ENCODE measurements at regions not wholly inside any gene's neighbourhood (a gene's known extent, or its start where the extent isn't known, plus 50 kb on each side); places are given as distances from the start of the nearest gene placed in this dataset.
"Not testable (repeated sequence)": the region's sequence is repeated elsewhere in the genome, so short reads cannot be mapped to it uniquely, and the experiment has no call there.

DNA sequence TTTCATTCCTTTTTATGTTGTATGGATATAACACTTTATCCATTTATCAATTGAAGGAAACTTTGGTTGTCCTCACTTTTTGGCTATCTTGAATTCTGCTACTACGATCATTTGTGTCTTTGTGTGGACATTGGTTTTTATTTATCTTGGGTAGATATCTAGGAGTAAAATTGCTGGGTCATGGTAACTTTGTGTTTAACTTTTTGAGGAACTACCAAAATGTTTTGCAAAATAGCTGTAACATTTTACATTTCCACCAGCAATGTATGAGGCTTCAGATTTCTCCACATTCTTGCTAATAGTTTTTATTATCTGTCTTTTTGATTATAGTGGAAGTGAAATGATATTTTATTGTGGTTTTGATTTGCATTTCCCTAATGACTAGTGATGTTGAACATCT, 55.6 kb downstream of the TLNRD1 start:
- no peak for DNase-seq (ENCODE audit: low spot score)

DNA sequence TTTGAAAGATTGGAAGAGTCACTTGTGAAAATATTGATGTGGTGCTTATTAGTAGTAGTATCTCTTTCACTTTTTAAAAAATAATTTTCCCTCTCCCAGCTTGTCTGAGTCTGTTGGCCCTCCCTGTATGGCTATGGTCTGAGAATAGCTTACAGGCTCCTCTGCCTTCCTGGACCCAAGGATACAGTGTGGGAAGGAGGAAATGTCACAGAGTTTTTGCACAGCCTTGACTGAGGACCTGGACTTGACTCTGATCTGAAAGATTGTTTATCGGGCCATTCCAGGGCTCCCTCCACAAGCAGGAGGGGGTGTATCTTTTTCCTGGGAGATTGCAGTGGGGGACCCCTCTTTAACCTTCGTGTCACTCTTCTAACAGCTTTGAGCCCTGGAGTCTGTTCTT, 59.7 kb downstream of the TLNRD1 start:
- no peak for DNase-seq (ENCODE audit: low spot score)

DNA sequence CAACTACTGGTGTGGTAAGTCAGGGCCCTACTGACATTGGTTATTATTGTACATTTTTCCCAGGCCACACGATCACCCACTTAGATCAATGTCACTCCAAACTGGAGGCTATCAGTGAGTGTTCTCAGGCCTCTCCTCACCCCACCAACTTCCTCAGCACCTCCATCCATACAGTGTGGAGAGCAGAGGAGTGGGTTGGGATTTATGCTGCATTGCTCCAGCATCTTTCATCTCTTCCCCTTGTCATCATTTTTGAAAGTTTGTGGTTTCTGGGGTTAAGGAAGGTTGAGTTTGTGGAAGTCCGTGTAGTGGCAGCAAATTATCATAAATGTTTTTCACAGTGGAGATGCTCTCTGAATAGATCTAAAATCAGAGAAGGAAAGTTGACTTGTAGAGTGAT, 60.2 kb downstream of the TLNRD1 start:
- no peak for DNase-seq (ENCODE audit: low spot score)

DNA sequence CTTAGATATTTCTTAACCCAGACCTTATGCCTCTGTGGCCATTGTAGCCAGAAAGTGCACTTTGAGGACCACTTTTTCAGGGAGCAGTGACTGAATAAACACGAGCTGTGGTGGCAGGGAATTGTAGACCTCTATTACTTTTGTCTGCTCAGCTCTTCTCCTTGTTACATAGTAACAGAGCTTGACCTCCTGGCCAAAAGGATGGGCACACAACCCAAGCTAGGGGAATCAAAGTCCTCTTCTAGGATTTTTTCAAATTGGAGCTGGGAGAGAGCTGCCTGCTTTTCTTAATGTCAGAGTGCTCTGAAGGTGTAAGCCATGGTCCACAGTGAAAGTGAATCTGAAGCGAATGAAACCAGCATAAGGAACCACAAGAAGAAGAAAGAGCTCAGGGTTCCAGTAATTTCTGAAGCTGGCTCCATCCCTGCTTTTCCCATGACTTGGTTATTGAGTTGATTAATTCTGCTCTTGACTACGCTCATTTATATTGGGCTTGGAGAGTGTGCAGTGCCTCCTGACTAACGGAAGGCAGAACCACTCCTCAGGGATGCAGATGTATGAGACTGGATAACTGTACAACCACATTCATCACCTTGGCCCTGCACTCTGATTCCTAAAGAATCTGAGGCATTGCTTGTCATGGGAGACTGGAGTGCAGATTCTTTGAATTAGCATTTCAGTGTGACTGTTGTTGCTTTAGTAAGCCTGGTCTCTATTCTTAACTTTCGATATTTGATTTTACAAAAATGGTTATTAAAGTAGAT, 60.9 kb downstream of the TLNRD1 start:
- DNase-seq (ENCODE audit: low spot score) = no peak

DNA sequence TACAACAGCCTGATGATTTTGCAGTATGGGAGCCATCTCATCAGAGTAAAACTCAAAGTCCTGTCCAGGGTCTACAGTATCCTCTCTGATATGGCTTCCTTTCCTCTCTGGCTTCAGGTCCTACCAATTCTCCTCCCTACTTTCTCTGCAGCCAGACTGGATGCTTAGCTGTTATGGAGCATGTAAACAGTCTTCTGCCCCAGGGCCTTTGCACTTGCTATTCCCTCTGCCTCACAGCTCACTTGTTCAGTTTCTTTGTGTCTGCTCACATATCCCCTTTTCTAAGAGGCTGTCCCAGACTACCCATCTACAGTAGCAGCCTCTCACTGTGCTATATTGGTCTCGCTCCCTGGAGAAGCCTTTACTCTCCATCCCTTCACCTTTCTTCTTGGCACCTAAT, 62.2 kb downstream of the TLNRD1 start:
- no peak for DNase-seq (ENCODE audit: low spot score)

- no peak for DNase-seq (ENCODE audit: low spot score)
Observed at GRCh38 chr15:81064253-81064652, 63.5 kb downstream of the TLNRD1 start.

- not testable (repeated sequence) for DNase-seq (ENCODE audit: low spot score)
Observed at GRCh38 chr15:81067567-81067966, 66.5 kb upstream of the CFAP161 start.

DNA sequence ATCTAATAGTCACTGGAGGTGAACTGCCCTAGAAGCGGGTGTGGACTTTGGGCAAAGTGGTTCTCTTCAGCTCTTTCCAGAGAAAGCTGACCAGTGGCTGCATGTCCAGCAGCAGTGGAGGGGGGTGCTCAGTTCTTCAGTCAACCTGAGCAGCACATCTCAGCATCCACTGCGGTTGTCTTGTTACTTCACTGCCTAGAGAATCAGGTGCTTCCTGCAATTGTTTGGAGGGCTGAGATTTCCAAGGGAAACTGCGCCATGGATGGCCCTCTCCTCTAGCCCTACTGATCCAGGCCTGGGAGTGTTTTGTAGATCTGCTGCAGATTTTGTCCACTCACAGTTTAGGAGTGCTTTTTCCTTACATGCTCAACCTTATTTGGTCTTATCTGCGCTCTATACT, 65.6 kb upstream of the CFAP161 start:
- DNase-seq (ENCODE audit: low spot score) = no peak

DNA sequence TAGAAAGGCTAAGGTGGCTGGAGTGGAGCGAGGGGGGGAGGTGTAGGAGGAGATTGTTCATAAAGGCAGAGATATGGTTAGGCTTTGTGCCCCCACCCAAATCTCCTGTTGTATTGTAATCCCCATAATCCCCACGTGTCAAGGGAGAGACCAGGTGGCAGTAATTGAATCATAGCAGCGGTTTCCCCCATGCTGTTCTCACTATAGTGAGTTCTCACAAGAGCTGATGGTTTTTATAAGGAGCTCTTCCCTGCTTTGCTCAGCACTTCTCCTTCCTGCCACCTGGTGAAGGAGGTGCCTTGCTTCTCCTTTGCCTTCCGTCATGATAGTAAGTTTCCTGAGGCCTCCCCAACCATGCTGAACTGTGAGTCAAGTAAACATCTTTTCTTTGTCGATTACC, 64.7 kb upstream of the CFAP161 start:
- no peak for DNase-seq (ENCODE audit: low spot score)

DNA sequence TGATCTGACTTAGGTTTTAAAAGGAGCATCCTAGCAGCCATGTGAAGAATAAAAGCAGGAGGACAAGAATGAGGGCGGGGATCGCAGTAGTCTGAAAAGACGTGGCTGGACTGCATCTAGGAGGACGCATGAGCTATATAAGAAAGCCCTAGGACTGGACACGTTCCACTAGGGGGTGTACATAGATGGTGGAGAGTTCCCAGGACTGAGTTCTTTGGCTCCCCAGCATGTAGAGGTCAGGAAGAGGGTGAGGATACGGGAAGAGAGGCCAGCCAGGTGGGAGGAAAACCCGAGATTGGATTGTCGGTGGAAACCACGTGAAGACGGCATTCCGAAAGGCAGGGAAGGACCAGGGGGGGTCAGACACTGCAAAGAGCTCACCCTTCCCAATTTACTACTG, 64.2 kb upstream of the CFAP161 start:
- DNase-seq (ENCODE audit: low spot score) = no peak

DNA sequence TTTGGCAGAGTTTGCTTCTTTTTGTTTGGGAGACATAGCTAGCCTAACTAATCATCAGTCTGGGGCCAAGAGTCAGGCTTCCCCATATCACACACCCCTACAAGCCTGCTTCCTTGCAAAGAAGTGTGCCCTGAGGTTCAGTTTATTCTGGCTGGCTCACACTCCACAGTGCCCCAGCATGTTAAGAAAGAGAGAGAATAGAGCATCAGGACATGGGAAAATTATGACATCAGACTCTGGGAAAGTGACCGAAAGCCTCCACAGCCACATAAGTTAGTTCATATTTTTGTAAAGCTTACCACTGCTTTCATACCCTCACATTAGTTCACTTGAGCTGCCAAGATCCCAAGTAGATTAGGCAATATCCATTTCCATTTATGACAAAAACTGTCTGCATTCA, 63.0 kb upstream of the CFAP161 start:
- peak; percentile 69 for DNase-seq (ENCODE audit: low spot score)

DNA sequence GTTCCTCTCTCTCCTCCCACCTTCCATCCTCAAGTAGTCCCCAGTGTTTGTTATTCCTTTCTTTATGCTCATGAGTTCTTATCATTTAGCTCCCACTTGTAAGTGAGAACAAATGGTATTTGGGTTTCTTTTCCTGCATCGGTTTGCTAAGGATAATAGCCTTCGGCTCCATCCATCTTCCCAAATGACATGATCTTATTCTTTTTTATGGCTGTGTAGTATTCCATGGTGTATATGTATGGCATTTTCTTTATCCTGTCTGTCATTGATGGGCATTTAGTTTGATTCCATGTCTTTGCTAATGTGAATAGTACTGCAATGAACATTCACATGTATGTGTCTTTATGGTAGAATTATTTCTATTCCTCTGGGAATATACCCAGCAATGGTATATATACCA, 62.4 kb upstream of the CFAP161 start:
- no peak for DNase-seq (ENCODE audit: low spot score)

GRCh38 chr15:81072551-81072950, 61.5 kb upstream of the CFAP161 start:
- no peak for DNase-seq (ENCODE audit: low spot score)

DNA sequence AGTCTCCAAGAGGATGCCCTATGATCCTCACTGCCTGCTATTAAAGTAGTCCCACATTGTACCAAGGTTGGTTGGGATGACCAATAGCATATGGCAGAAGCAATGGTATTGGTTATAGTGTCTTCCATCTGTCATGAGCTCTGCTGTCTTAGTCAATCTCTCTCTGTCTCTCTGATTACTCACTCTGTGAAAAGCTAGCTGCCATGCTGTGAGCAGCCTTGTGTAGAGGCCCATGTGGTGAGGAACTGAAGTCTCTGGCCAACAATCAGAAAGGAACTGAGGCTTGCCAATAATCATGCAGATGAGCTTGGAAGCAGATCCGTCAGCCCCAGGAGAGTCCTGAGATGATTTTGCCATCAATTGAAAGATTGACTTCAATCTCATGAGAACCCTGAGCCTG, 60.3 kb upstream of the CFAP161 start:
- no peak for DNase-seq (ENCODE audit: low spot score)

- DNase-seq (ENCODE audit: low spot score) = no peak
Observed at GRCh38 chr15:81074773-81075172, 59.3 kb upstream of the CFAP161 start.

- no peak for DNase-seq (ENCODE audit: low spot score)
Observed at GRCh38 chr15:81075272-81075671, 58.8 kb upstream of the CFAP161 start.

DNA sequence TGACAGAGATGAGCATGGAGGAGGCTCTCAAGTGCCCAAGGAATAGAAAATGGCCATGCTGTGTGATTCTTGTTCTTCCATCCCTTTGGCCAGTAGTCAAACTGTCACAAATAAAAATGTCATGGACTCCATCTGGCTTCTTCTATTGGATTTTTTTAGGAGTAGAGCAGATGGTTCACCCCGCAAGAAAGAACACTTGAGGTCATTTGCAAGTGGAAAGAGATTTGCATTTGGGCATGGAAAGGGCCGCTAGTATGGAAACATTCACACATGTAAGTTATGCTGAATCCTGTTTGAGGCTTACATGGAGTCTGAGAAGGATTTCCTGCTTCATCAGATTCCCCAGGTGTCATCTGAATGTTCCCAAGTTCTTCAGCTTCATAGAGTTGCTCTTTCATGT, 53.1 kb upstream of the CFAP161 start:
- no peak for DNase-seq (ENCODE audit: low spot score)

GRCh38 chr15:81083201-81083600, 50.9 kb upstream of the CFAP161 start:
- no peak for DNase-seq (ENCODE audit: low spot score)
